ENCODE measurements at regions not wholly inside any gene's neighbourhood (a gene's known extent, or its start where the extent isn't known, plus 50 kb on each side); places are given as distances from the start of the nearest gene placed in this dataset.
"Not testable (repeated sequence)": the region's sequence is repeated elsewhere in the genome, so short reads cannot be mapped to it uniquely, and the experiment has no call there.

GRCh38 chr2:91839904-91840868 lies 3031.0 kb upstream of the TEKT4 start:
- Histone ChIP-seq H3K27me3 (ENCODE audit: control insufficient read depth in 2 of 2, insufficient read depth in 2 of 2, low read length in 2 of 2) (peaks cover 2 to 7% of the 10 kb centered on the region in 2 experiments), H4K20me1 (replicated peaks; ENCODE audit: control insufficient read depth, extremely low read depth, insufficient read depth, low read length) (no peaks in the 10 kb centered on the region), H3K9ac (replicated peaks; ENCODE audit: extremely low read depth, insufficient read depth, low read length) (no peak overlapping the region), H3K27ac (ENCODE audit: insufficient read depth, low read depth, low read length) (no peak overlapping the region), H3K36me3 (ENCODE audit: control insufficient read depth in 2 of 2, extremely low read depth in 1 of 2, insufficient read depth in 2 of 2, low read length in 2 of 2) (no peaks in the 10 kb centered on the region), H2AFZ (ENCODE audit: low read depth, low read length) (no peak overlapping the region), H3K9me3 (replicated peaks; ENCODE audit: control insufficient read depth, insufficient read depth, low read length) (no peaks in the 10 kb centered on the region), H3K4me1 (ENCODE audit: control insufficient read depth, extremely low read depth, insufficient read depth, low read length) (no peaks in the 10 kb centered on the region), H3K9me1 (replicated peaks; ENCODE audit: control insufficient read depth, extremely low read depth, insufficient read depth, low read length) (no peaks in the 10 kb centered on the region), H3K4me2 (ENCODE audit: insufficient read depth, low read length) (no peak overlapping the region), H3K4me3 (replicated peaks in 1 of 3; ENCODE audit: insufficient read depth in 1 of 3, low read depth in 1 of 3, low read length in 3 of 3) (no peak overlapping the region), H3K79me2 (ENCODE audit: control insufficient read depth, insufficient read depth, low read length) (no peaks in the 10 kb centered on the region)
- intact Hi-C loops (cut with micrococcal nuclease) (no loop called here), dilution Hi-C loops (cut with MboI; ENCODE audit: extremely low pct_ligation_motif_present, low sequenced_read_pairs) (no loop called here)
- TF ChIP-seq POLR2AphosphoS5 (IDR thresholded peaks at IDR 0.05; ENCODE audit: insufficient read depth, low read depth, low read length) (no peak), EZH2 (IDR thresholded peaks at IDR 0.05; ENCODE audit: borderline replicate concordance, low read depth, low read length, severe bottlenecking) (peak; percentile 88)
- FAIRE-seq (no peak), DNase-seq (ENCODE audit: low read depth, low spot score) (no peak)
- ChIA-PET POLR2A (no interaction called here), CTCF (no interaction called here)
- BruUV-seq (replicated peaks) = no TSS peak

GRCh38 chr2:91842264-91842663 lies 3029.0 kb upstream of the TEKT4 start:
- H3K27ac ChIP-seq (ENCODE audit: insufficient read depth, low read depth, low read length); intact Hi-C loops (cut with micrococcal nuclease); H3K36me3 ChIP-seq (ENCODE audit: control insufficient read depth in 2 of 2, extremely low read depth in 1 of 2, insufficient read depth in 2 of 2, low read length in 2 of 2); H3K9me3 ChIP-seq (replicated peaks; ENCODE audit: control insufficient read depth, insufficient read depth, low read length); FAIRE-seq; CTCF ChIA-PET; dilution Hi-C loops (cut with MboI; ENCODE audit: extremely low pct_ligation_motif_present, low sequenced_read_pairs); H3K9ac ChIP-seq (replicated peaks; ENCODE audit: extremely low read depth, insufficient read depth, low read length); H3K4me2 ChIP-seq (ENCODE audit: insufficient read depth, low read length); H2AFZ ChIP-seq (ENCODE audit: low read depth, low read length); H4K20me1 ChIP-seq (replicated peaks; ENCODE audit: control insufficient read depth, extremely low read depth, insufficient read depth, low read length); H3K9me1 ChIP-seq (replicated peaks; ENCODE audit: control insufficient read depth, extremely low read depth, insufficient read depth, low read length); H3K4me1 ChIP-seq (ENCODE audit: control insufficient read depth, extremely low read depth, insufficient read depth, low read length); H3K79me2 ChIP-seq (ENCODE audit: control insufficient read depth, insufficient read depth, low read length); BruUV-seq (replicated peaks); DNase-seq (ENCODE audit: low read depth, low spot score); POLR2A ChIA-PET; H3K27me3 ChIP-seq (ENCODE audit: control insufficient read depth in 2 of 2, insufficient read depth in 2 of 2, low read length in 2 of 2); H3K4me3 ChIP-seq (replicated peaks in 1 of 3; ENCODE audit: insufficient read depth in 1 of 3, low read depth in 1 of 3, low read length in 3 of 3): not testable (repeated sequence)

GRCh38 chr2:91842913-91843312 lies 3028.3 kb upstream of the TEKT4 start:
- H3K4me2 ChIP-seq (ENCODE audit: insufficient read depth, low read length); dilution Hi-C loops (cut with MboI; ENCODE audit: extremely low pct_ligation_motif_present, low sequenced_read_pairs); H3K9me3 ChIP-seq (replicated peaks; ENCODE audit: control insufficient read depth, insufficient read depth, low read length); H3K27me3 ChIP-seq (ENCODE audit: control insufficient read depth in 2 of 2, insufficient read depth in 2 of 2, low read length in 2 of 2); BruUV-seq (replicated peaks); H3K9me1 ChIP-seq (replicated peaks; ENCODE audit: control insufficient read depth, extremely low read depth, insufficient read depth, low read length); H3K9ac ChIP-seq (replicated peaks; ENCODE audit: extremely low read depth, insufficient read depth, low read length); intact Hi-C loops (cut with micrococcal nuclease); H3K36me3 ChIP-seq (ENCODE audit: control insufficient read depth in 2 of 2, extremely low read depth in 1 of 2, insufficient read depth in 2 of 2, low read length in 2 of 2); H2AFZ ChIP-seq (ENCODE audit: low read depth, low read length); H4K20me1 ChIP-seq (replicated peaks; ENCODE audit: control insufficient read depth, extremely low read depth, insufficient read depth, low read length); H3K27ac ChIP-seq (ENCODE audit: insufficient read depth, low read depth, low read length); H3K4me1 ChIP-seq (ENCODE audit: control insufficient read depth, extremely low read depth, insufficient read depth, low read length); H3K4me3 ChIP-seq (replicated peaks in 1 of 3; ENCODE audit: insufficient read depth in 1 of 3, low read depth in 1 of 3, low read length in 3 of 3); POLR2A ChIA-PET; DNase-seq (ENCODE audit: low read depth, low spot score); FAIRE-seq; H3K79me2 ChIP-seq (ENCODE audit: control insufficient read depth, insufficient read depth, low read length); CTCF ChIA-PET: not testable (repeated sequence)
